ENCODE measurements at regions not wholly inside any gene's neighbourhood (a gene's known extent, or its start where the extent isn't known, plus 50 kb on each side); places are given as distances from the start of the nearest gene placed in this dataset.

DNA sequence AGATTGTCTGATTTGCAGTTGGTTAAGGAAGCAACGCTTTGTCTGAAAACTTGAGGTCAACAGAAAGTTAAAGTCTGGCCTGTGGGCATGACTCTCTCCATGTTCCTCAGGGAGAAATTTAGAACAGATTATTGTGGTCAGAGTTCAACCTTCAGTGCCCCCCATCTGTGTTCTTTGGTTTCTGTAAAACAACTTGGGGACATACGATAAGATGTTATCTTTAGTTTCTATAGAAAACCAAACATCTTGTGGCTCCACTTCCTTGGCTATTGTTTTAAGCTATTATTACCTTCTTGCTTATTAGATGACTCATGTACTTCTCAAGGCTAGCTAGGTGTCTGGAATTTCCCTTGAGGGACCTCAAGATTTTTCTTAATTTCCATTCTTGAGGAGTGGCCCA, 507.7 kb downstream of the PDHA2 start:
- H3K4me1 Mint-ChIP-seq: peaks cover 29% of the 10 kb centered on the region
- no peak for ATAC-seq

More for the DNA sequence above, 507.7 kb downstream of the PDHA2 start:
- Histone ChIP-seq H3K4me3 (no peak overlapping the region), H3K4me1 (ENCODE audit: insufficient read depth) (peaks cover 8% of the 10 kb centered on the region; the same call in 1 of the 2 replicates), H3F3A (replicated peaks; ENCODE audit: low read depth) (no peaks in the 10 kb centered on the region), H3K27me3 (ENCODE audit: insufficient read depth) (no peaks in the 10 kb centered on the region), H3K27ac (ENCODE audit: low read depth) (no peak overlapping the region), H3K79me2 (replicated peaks; ENCODE audit: insufficient read depth) (no peaks in the 10 kb centered on the region), H4K20me1 (replicated peaks; ENCODE audit: insufficient read depth) (no peaks in the 10 kb centered on the region), H2AFZ (no peak overlapping the region), H3K36me3 (ENCODE audit: insufficient read depth) (no peaks in the 10 kb centered on the region), H3K9me2 (ENCODE audit: insufficient read depth) (peaks cover 4% of the 10 kb centered on the region; the same call in 1 of the 2 replicates), H3K4me2 (no peak overlapping the region)
- Mint-ChIP-seq H3K27ac (no peak overlapping the region), H3K4me3 (no peak overlapping the region), H3K36me3 (ENCODE audit: low read depth) (peaks cover 23% of the 10 kb centered on the region), H3K9me3 (peaks cover 4% of the 10 kb centered on the region; the same call in 1 of the 3 replicates), H3K27me3 (ENCODE audit: insufficient read depth, low read depth, poor library complexity) (peaks cover 2% of the 10 kb centered on the region)
- DNase-seq (ENCODE audit: low spot score): no peak
- no peak for TF ChIP-seq ZNF331 (CRISPR knock-in tag; IDR thresholded peaks at IDR 0.05; ENCODE audit: low read depth)
- no peak for TF ChIP-seq CTCF (conservative IDR thresholded peaks at IDR 0.05; ENCODE audit: low read depth in 2 of 2)
- no peak for TF ChIP-seq CREB1 (CRISPR knock-in tag; IDR thresholded peaks at IDR 0.05; ENCODE audit: low read depth)
- TF ChIP-seq ZNF114 (CRISPR knock-in tag; IDR thresholded peaks at IDR 0.05): no peak
- TF ChIP-seq STAT1 (IDR thresholded peaks at IDR 0.05; ENCODE audit: unreplicated experiment): no peak
- no peak for TF ChIP-seq NANOG (IDR thresholded peaks at IDR 0.05; ENCODE audit: borderline replicate concordance)
- TF ChIP-seq EZH2 (IDR thresholded peaks at IDR 0.05; ENCODE audit: low read depth, unreplicated experiment): no peak
- TF ChIP-seq JUNB (IDR thresholded peaks at IDR 0.05; ENCODE audit: unreplicated experiment): no peak
- TF ChIP-seq ZNF462 (CRISPR knock-in tag; IDR thresholded peaks at IDR 0.05): no peak
- TF ChIP-seq, protein P1, sequence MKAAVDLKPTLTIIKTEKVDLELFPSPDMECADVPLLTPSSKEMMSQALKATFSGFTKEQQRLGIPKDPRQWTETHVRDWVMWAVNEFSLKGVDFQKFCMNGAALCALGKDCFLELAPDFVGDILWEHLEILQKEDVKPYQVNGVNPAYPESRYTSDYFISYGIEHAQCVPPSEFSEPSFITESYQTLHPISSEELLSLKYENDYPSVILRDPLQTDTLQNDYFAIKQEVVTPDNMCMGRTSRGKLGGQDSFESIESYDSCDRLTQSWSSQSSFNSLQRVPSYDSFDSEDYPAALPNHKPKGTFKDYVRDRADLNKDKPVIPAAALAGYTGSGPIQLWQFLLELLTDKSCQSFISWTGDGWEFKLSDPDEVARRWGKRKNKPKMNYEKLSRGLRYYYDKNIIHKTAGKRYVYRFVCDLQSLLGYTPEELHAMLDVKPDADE (IDR thresholded peaks at IDR 0.05): no peak
- no peak for TF ChIP-seq EZH2phosphoT487 (IDR thresholded peaks at IDR 0.05; ENCODE audit: unreplicated experiment)
- no peak for TF ChIP-seq POLR2AphosphoS5 (IDR thresholded peaks at IDR 0.05; ENCODE audit: low read depth)
- TF ChIP-seq, protein P2, sequence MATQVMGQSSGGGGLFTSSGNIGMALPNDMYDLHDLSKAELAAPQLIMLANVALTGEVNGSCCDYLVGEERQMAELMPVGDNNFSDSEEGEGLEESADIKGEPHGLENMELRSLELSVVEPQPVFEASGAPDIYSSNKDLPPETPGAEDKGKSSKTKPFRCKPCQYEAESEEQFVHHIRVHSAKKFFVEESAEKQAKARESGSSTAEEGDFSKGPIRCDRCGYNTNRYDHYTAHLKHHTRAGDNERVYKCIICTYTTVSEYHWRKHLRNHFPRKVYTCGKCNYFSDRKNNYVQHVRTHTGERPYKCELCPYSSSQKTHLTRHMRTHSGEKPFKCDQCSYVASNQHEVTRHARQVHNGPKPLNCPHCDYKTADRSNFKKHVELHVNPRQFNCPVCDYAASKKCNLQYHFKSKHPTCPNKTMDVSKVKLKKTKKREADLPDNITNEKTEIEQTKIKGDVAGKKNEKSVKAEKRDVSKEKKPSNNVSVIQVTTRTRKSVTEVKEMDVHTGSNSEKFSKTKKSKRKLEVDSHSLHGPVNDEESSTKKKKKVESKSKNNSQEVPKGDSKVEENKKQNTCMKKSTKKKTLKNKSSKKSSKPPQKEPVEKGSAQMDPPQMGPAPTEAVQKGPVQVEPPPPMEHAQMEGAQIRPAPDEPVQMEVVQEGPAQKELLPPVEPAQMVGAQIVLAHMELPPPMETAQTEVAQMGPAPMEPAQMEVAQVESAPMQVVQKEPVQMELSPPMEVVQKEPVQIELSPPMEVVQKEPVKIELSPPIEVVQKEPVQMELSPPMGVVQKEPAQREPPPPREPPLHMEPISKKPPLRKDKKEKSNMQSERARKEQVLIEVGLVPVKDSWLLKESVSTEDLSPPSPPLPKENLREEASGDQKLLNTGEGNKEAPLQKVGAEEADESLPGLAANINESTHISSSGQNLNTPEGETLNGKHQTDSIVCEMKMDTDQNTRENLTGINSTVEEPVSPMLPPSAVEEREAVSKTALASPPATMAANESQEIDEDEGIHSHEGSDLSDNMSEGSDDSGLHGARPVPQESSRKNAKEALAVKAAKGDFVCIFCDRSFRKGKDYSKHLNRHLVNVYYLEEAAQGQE (IDR thresholded peaks at IDR 0.05; ENCODE audit: unreplicated experiment): no peak

All from GM23338 (cell line).